ENCODE measurements at regions not wholly inside any gene's neighbourhood (a gene's known extent, or its start where the extent isn't known, plus 50 kb on each side); places are given as distances from the start of the nearest gene placed in this dataset.
"Not testable (repeated sequence)": the region's sequence is repeated elsewhere in the genome, so short reads cannot be mapped to it uniquely, and the experiment has no call there.

DNA sequence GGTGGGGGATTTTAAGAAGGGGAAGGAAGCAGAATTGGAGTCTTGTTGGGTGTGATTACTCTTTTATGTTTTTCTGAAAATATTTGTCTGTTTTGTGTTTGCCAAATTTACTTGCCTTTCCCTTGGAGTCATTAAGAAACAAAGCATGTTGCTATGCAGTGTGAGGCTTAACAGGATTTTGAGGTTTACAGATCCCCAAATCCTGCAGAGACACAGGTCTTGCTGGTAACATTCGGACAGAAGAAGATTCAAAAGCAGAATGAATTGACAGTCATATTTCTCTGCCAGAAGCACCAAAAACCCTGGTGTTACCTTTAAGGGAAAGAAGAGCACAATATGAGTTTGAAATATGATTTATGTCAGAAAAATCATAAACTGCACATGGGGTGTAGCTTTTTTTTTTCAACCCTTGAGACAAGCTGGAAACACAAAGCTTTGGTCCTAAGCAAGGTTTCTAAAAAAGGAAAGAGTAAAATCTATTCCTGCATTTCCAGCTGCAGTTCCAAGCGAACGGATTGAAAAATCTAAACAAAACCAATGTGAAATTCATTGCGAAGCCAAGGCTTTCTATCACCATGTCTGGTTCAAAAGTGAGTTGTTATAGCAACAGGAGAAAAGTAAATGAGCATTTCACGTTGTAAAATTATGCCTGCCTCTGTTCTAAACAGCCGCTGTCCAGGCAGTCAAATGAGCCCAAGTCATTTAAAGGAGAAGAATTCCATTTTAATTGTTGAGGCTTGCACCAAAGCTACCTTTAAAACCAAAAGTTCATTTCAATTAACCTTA, 358.9 kb upstream of the SASH1 start:
- Histone ChIP-seq H3K9ac (no peak overlapping the region), H3K4me2 (no peak overlapping the region), H3K27ac (no peak overlapping the region), H3K27me3 (no peaks in the 10 kb centered on the region), H3K36me3 (no peaks in the 10 kb centered on the region), H3K9me3 (replicated peaks in 1 of 11) (no peaks in the 10 kb centered on the region), H3K4me3 (no peak overlapping the region), H4K20me1 (no peaks in the 10 kb centered on the region), H3K4me1 (no peaks in the 10 kb centered on the region)
- TF ChIP-seq Cebpa-rat (IDR thresholded peaks at IDR 0.05), result no peak

DNA sequence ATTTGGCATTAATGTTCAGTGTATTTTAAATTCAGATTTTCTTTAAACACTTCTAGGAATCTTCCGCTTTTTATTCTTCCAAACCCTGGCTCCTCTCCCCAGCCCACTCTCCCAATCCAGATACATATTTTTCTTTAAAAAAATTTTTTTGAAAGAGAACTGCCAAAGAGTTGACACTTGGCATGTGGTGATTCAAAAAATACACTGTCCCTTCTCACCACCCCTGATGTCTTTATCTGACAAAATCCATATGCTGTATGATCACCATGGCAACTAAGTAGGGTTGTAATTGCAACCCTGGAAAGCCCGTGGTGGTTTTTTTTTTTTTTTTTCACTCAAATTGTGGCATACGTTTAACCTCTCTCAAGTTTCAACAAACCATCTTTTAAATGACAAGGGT, 355.8 kb upstream of the SASH1 start:
- Histone ChIP-seq H3K4me2 (no peak overlapping the region), H3K27ac (no peak overlapping the region)

DNA sequence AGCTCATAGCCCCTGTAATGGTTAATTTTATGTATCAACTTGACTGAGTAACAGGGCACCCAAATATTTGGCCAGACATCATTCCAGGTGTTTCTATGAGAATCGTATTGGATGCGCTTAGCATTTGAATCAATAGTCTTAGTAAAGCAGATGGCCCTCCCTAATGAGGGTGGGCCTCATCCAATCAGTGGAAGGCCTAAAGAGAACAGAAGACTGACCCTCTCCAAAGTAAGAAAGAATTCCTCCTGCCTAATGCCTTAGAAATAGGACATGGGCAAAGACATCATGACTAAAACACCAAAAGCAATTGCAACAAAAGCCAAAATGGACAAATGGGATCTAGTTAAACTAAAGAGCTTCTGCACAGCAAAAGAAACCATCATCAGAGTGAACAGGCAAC, 352.5 kb upstream of the SASH1 start:
- H3K4me1 ChIP-seq, result no peaks in the 10 kb centered on the region
- no peaks in the 10 kb centered on the region for H3K36me3 ChIP-seq
- no peaks in the 10 kb centered on the region; a peak in 2 of 22 replicates for H3K9me3 ChIP-seq (replicated peaks in 1 of 11)
- no peak overlapping the region for H3K9ac ChIP-seq
- no peaks in the 10 kb centered on the region for H3K27me3 ChIP-seq
- no peak overlapping the region for H3K4me2 ChIP-seq
- H3K4me3 ChIP-seq, result no peak overlapping the region
- no peak for TF ChIP-seq Cebpa-rat (IDR thresholded peaks at IDR 0.05)
- no peaks in the 10 kb centered on the region for H4K20me1 ChIP-seq
- no peak overlapping the region for H3K27ac ChIP-seq

More for the DNA sequence above, 355.8 kb upstream of the SASH1 start:
- H3K36me3 ChIP-seq, result no peaks in the 10 kb centered on the region
- TF ChIP-seq Cebpa-rat (IDR thresholded peaks at IDR 0.05), result no peak
- no peaks in the 10 kb centered on the region; a peak in 1 of 22 replicates for H3K9me3 ChIP-seq (replicated peaks in 1 of 11)
- H3K4me1 ChIP-seq, result no peaks in the 10 kb centered on the region
- no peak overlapping the region for H3K9ac ChIP-seq
- no peak overlapping the region for H3K4me3 ChIP-seq
- no peaks in the 10 kb centered on the region for H4K20me1 ChIP-seq
- H3K27me3 ChIP-seq, result no peaks in the 10 kb centered on the region

DNA sequence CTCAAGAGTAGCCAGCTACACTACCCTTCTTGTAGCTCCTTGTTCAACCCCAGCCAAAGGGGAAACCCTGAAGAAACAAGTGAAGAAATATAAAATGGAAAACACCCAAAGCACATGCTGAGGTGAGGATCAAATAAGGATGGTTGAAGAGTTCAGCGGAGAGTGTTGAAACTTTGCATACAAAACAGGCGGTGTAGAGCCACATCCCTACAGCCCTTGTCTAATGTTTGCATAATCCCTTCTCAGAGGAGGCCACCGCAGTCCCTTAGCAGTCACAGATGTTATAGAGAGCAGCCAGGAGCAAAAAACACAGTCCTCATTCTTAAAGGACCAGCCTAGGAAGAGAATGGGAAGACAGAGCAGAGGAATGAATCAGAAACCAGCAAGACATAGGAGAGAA, 350.7 kb upstream of the SASH1 start:
- no peak overlapping the region for H3K27ac ChIP-seq
- H3K4me1 ChIP-seq, result no peaks in the 10 kb centered on the region
- no peak overlapping the region for H3K9ac ChIP-seq
- no peaks in the 10 kb centered on the region for H3K27me3 ChIP-seq
- no peaks in the 10 kb centered on the region for H3K36me3 ChIP-seq
- no peak for TF ChIP-seq Cebpa-rat (IDR thresholded peaks at IDR 0.05)
- no peaks in the 10 kb centered on the region for H4K20me1 ChIP-seq
- no peaks in the 10 kb centered on the region; a peak in 2 of 22 replicates for H3K9me3 ChIP-seq (replicated peaks in 1 of 11)
- no peak overlapping the region for H3K4me2 ChIP-seq
- H3K4me3 ChIP-seq, result no peak overlapping the region

DNA sequence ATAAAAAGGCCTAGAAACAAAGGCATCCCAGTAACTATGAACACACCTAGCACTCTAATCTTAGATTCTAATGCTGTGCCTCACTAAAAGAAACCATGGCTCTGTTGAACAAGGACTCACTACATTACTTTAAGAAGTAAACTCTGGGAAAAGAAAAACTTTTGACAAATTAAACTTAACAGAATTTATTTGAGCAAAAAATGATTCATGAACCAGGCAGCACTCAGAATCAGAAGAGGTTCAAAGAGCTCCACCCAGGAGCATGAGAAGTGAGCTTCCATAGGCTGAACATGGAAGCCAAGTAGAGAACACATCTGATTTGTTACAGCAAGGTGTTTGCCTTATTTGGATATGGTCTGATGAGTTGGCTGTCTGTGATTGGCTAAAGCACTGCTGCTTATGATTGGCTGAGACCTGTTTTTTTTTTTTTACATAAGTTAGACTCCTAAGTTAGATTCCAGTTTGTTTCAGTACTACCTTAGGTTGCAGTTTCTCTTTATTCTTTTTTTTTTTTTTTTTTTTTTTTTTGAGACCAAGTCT, 343.6 kb upstream of the SASH1 start:
- Histone ChIP-seq H3K4me2 (no peak overlapping the region), H3K4me1 (no peaks in the 10 kb centered on the region), H3K27ac (no peak overlapping the region), H3K9me3 (replicated peaks in 1 of 11) (peaks cover 0 to 8% (median 0%) of the 10 kb centered on the region in 11 experiments; a peak in 3 of 22 replicates), H3K9ac (no peak overlapping the region), H3K4me3 (no peak overlapping the region), H3K36me3 (no peaks in the 10 kb centered on the region), H4K20me1 (no peaks in the 10 kb centered on the region), H3K27me3 (no peaks in the 10 kb centered on the region)
- TF ChIP-seq Cebpa-rat (IDR thresholded peaks at IDR 0.05), result no peak

DNA sequence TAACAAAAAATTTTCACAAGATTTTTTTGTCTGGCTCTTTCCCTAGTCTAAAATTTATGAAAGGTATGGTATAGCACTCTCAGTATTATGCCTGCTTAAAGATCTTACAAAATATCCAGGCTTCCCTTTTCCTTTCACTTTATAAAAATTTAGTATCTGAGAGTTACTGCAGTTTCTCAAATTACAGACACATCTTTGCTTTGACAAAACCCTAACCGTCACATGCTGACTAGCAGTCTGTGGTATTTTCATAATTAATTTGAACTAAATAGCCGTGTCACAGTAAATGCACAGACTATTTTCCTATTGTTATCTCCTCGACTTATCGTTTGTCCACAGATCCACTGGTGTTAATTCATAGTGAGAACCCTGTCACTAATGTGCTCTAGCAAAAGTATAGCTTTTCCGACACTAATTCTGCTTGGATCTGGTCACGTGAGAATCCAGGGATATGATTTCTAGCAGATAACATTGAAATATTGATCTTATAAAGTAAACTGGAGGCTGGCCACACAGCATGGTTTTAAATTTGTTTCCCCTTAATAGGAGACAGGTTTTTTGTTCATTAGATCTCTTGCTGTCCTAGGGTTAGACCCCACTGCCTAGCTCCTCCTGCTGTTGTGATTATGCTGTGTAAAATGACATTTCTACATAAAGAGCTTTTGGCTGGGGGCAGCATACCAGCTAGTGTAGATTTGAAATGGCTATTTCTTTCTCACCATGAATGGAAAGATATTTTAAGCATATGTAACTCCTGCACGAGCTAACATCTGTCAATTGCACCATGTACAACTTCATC, 340.6 kb upstream of the SASH1 start:
- Histone ChIP-seq H3K9me3 (replicated peaks in 1 of 11) (peaks cover 0 to 8% (median 0%) of the 10 kb centered on the region in 11 experiments; a peak in 2 of 22 replicates), H3K36me3 (no peaks in the 10 kb centered on the region), H3K4me3 (no peak overlapping the region), H3K9ac (no peak overlapping the region), H3K4me2 (no peak overlapping the region), H3K4me1 (no peaks in the 10 kb centered on the region), H3K27ac (no peak overlapping the region), H3K27me3 (no peaks in the 10 kb centered on the region), H4K20me1 (no peaks in the 10 kb centered on the region)
- no peak for TF ChIP-seq Cebpa-rat (IDR thresholded peaks at IDR 0.05)

DNA sequence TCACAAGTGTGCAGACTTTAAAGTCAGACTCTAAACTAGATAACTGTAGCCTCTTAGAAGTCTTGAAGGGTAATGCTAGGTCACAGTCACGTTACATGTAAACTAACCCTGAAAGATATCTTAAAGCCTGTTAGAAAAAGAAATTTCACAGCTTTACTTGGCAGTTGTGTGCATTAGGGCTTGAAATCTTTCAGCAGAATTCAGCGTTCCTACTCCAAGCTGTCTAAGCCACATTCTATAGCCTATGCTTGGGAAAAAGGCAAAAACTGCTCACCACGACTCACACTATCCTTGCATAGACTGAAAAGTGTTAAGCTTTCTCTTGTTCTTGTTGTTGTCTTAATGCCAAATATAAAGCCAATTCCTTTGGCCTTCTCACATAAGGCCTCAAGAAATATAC, 338.0 kb upstream of the SASH1 start:
- no peaks in the 10 kb centered on the region for H3K4me1 ChIP-seq
- no peaks in the 10 kb centered on the region for H4K20me1 ChIP-seq
- no peak overlapping the region for H3K4me2 ChIP-seq
- H3K27ac ChIP-seq, result no peak overlapping the region
- no peak for TF ChIP-seq Cebpa-rat (IDR thresholded peaks at IDR 0.05)
- H3K36me3 ChIP-seq, result no peaks in the 10 kb centered on the region
- no peak overlapping the region for H3K4me3 ChIP-seq
- no peak overlapping the region for H3K9ac ChIP-seq
- peaks cover under 1 to 7% (median 3%) of the 10 kb centered on the region in 11 experiments; a peak in 19 of 22 replicates for H3K9me3 ChIP-seq (replicated peaks in 1 of 11)
- no peaks in the 10 kb centered on the region for H3K27me3 ChIP-seq

DNA sequence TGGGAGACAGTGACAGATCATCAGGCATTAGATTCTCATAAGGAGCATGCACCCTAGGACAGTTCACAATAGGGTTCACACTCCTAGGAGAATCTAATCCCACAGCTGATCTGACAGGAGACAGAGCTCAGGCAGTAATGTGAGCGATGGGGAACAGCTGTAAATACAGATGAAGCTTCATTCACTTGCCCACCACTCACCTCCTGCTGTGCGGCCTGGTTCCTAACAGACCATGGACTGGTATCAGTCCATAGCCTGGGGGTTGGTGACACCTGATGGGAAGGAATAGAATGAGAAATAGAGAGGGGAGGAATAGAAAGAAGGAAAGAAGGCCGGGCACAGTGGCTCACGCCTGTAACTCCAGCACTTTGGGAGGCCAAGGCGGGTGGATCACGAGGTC, 336.8 kb upstream of the SASH1 start:
- Histone ChIP-seq H3K4me3 (no peak overlapping the region), H3K9me3 (replicated peaks in 1 of 11) (peaks cover 12 to 18% (median 15%) of the 10 kb centered on the region in 11 experiments), H3K4me2 (no peak overlapping the region), H3K36me3 (no peaks in the 10 kb centered on the region), H3K9ac (no peak overlapping the region), H3K4me1 (no peaks in the 10 kb centered on the region), H3K27ac (no peak overlapping the region), H4K20me1 (no peaks in the 10 kb centered on the region), H3K27me3 (no peaks in the 10 kb centered on the region)
- TF ChIP-seq Cebpa-rat (IDR thresholded peaks at IDR 0.05), result no peak

DNA sequence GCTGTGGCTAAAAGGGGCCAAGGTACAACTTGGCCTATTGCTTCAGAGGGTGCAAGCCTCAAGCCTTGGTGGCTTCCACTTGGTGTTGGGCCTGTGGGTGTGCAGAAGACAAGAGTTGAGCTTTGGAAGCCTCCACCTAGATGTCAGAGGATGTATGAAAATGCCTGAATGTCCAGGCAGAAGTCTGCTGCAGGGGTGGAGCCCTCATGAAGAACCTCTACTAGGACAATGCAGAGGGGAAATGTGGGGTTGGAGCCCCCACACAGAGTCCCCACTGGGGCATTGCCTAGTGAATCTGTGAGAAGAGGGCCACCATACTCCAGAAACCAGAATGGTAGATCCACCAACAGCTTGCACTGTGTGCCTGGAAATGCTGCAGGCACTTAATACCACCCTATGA, 332.1 kb upstream of the SASH1 start:
- H3K4me2 ChIP-seq, H3K4me1 ChIP-seq, H4K20me1 ChIP-seq, H3K4me3 ChIP-seq, H3K9ac ChIP-seq, H3K27ac ChIP-seq, H3K36me3 ChIP-seq, H3K27me3 ChIP-seq: not testable (repeated sequence)
- peaks cover 28 to 34% (median 31%) of the 10 kb centered on the region in 11 experiments for H3K9me3 ChIP-seq (replicated peaks in 1 of 11)

Measured in BLaER1 treated with 17β-estradiol and CSF1 and Interleukin-3, amounts not matched to agents 10 nM and 100 nM (cell line).